WTC11 (cell line): ENCODE measurements at regions not wholly inside any gene's neighbourhood (a gene's known extent, or its start where the extent isn't known, plus 50 kb on each side); places are given as distances from the start of the nearest gene placed in this dataset.

Source experiments
- ATAC-seq: fragments of 200-7000 bp; cut with Tn5 transposase; 2 replicates; pipeline ENCODE4 v1.10.0; 2021; ENCODE audit warnings: mild to moderate bottlenecking, moderate library complexity
- CTCF ChIA-PET: fragments of 300-600 bp; sonication (Branson Sonifier 250); formaldehyde crosslinking; loops from one replicate; lab custom pipeline; 2021; ENCODE audit warnings: antibody characterized with exemption; lab: Charles Lee
- POLR2A ChIA-PET: fragments of 350-600 bp; sonication (Branson Sonifier 250); formaldehyde crosslinking; loops from one replicate; lab custom pipeline; 2021; ENCODE audit warnings: antibody characterized with exemption; lab: Charles Lee
- DNase-seq: peaks from one replicate; pipeline ENCODE4 v3.0.0; 2021; ENCODE audit warnings: low spot score
- H3K27ac Mint-ChIP-seq: 2 replicates; pipeline ENCODE4 v1.8.0; 2021; ENCODE audit warnings: mixed read lengths
- H3K27me3 Mint-ChIP-seq: 2 replicates; pipeline ENCODE4 v1.8.0; 2021; ENCODE audit warnings: low read depth, mild to moderate bottlenecking, moderate library complexity, mixed read lengths
- H3K36me3 Mint-ChIP-seq: 2 replicates; pipeline ENCODE4 v1.8.0; 2021; ENCODE audit warnings: mixed read lengths
- H3K4me1 Mint-ChIP-seq: 2 replicates; pipeline ENCODE4 v1.8.0; 2022; ENCODE audit warnings: mixed read lengths
- H3K4me3 Mint-ChIP-seq: 2 replicates; pipeline ENCODE4 v1.8.0; 2021; ENCODE audit warnings: mild to moderate bottlenecking, moderate library complexity, mixed read lengths
- H3K9me3 Mint-ChIP-seq: 2 replicates; pipeline ENCODE4 v1.8.0; 2021; ENCODE audit warnings: mixed read lengths
- E2F1 ChIP-seq: sonication (generic); formaldehyde crosslinking; IDR thresholded peaks from 2 replicates; pipeline ENCODE4 v1.8.0; 2022; ENCODE audit warnings: mild to moderate bottlenecking, missing genetic modification reagents
- GRHL2 ChIP-seq: fragments of 250-450 bp; sonication (Bioruptor Pico); IDR thresholded peaks from 2 replicates; pipeline ENCODE4 v1.8.0; 2022; ENCODE audit warnings: mild to moderate bottlenecking, moderate library complexity; ENCODE audit not compliant: insufficient replicate concordance, severe bottlenecking
- GTF2I ChIP-seq: fragments of 250-450 bp; sonication (Bioruptor Pico); conservative IDR thresholded peaks from 2 replicates; pipeline ENCODE4 v1.4.0; 2021; ENCODE audit warnings: mild to moderate bottlenecking
- IRF2 ChIP-seq: sonication (generic); formaldehyde crosslinking; IDR thresholded peaks from 2 replicates; pipeline ENCODE4 v1.8.0; 2022; ENCODE audit warnings: low read depth, missing genetic modification reagents, borderline replicate concordance
- KAT7 ChIP-seq: sonication (generic); formaldehyde crosslinking; IDR thresholded peaks from 2 replicates; pipeline ENCODE4 v1.8.1; 2023; ENCODE audit warnings: missing genetic modification reagents, mild to moderate bottlenecking, borderline replicate concordance
- RELA ChIP-seq: sonication (generic); formaldehyde crosslinking; IDR thresholded peaks from 2 replicates; pipeline ENCODE4 v1.8.1; 2022; ENCODE audit warnings: missing genetic modification reagents, mild to moderate bottlenecking, borderline replicate concordance
- RORB ChIP-seq: fragments of 250-450 bp; sonication (Bioruptor Pico); IDR thresholded peaks from 2 replicates; pipeline ENCODE4 v1.9.0; 2021; ENCODE audit warnings: mild to moderate bottlenecking
- ZNF416 ChIP-seq: fragments of 250-450 bp; sonication (Bioruptor Pico); IDR thresholded peaks from 2 replicates; pipeline ENCODE4 v1.9.0; 2021; ENCODE audit warnings: mild to moderate bottlenecking, inconsistent platforms
- TF ChIP-seq, protein P1 (sequence below): fragments of 200-600 bp; IDR thresholded peaks from 2 replicates; pipeline ENCODE4 v1.8.0; 2022; ENCODE audit warnings: antibody characterized with exemption
- TF ChIP-seq, protein P2 (sequence below): sonication (generic); formaldehyde crosslinking; IDR thresholded peaks from 2 replicates; pipeline ENCODE4 v1.8.1; 2022; ENCODE audit warnings: mild to moderate bottlenecking, missing genetic modification reagents, moderate library complexity, borderline replicate concordance
- TF ChIP-seq, protein P3 (sequence below): fragments of 250-450 bp; sonication (Bioruptor Pico); conservative IDR thresholded peaks from 2 replicates; pipeline ENCODE4 v1.9.0; 2021; ENCODE audit warnings: mild to moderate bottlenecking

DNA sequence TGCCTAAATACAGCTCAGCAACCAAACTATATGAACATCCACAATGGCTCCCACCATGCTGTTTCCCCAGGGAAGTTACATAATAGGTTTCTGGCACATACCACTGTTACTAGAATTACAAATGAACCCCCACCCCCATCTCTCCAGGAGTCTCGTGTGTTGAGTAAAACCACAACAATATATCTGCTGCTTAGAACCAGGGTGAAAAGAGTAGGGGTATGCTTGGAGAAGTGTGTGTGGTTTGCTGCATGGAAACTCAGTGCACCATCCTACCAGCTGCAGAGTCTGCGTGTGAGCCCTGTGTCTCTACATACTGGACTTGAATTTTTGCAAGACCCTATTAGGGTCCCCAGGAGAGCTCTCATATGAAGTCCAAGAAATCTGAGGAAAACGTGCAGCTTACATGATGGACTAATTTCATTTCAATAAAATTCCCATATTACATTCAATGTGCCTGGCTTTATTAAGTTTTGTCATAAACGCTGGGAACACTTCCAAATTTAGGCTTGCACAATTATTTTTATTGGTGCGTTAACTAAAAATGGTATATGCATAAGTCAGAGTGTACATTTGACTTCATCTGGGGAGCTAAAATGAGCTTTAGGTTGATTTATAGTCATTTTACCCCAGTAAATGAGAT, 104.5 kb upstream of the NFIB start:
- H3K9me3 Mint-ChIP-seq, result peaks cover 13% of the 10 kb centered on the region
- DNase-seq (no peak), ATAC-seq (peak; percentile 44)
- H3K36me3 Mint-ChIP-seq, result no peaks in the 10 kb centered on the region
- H3K4me3 Mint-ChIP-seq, result no peak overlapping the region
- POLR2A ChIA-PET, result no interaction called here
- H3K4me1 Mint-ChIP-seq, result peaks cover 49% of the 10 kb centered on the region
- H3K27ac Mint-ChIP-seq, result no peak overlapping the region
- H3K27me3 Mint-ChIP-seq, result no peaks in the 10 kb centered on the region
- no peak for TF ChIP-seq IRF2 (CRISPR knock-in tag)
- no peak for TF ChIP-seq KAT7 (CRISPR knock-in tag)
- TF ChIP-seq, protein P1, sequence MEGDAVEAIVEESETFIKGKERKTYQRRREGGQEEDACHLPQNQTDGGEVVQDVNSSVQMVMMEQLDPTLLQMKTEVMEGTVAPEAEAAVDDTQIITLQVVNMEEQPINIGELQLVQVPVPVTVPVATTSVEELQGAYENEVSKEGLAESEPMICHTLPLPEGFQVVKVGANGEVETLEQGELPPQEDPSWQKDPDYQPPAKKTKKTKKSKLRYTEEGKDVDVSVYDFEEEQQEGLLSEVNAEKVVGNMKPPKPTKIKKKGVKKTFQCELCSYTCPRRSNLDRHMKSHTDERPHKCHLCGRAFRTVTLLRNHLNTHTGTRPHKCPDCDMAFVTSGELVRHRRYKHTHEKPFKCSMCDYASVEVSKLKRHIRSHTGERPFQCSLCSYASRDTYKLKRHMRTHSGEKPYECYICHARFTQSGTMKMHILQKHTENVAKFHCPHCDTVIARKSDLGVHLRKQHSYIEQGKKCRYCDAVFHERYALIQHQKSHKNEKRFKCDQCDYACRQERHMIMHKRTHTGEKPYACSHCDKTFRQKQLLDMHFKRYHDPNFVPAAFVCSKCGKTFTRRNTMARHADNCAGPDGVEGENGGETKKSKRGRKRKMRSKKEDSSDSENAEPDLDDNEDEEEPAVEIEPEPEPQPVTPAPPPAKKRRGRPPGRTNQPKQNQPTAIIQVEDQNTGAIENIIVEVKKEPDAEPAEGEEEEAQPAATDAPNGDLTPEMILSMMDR, result no peak
- CTCF ChIA-PET, result interaction anchor here (0.9 to 1.9 kb wide), 4 partner anchors 8 to 65 kb away, joined by 5 to 8 read pairs (median 6); no protein-coding TSS in a partner anchor

- peaks cover 13% of the 10 kb centered on the region for H3K9me3 Mint-ChIP-seq
- POLR2A ChIA-PET, result no interaction called here
- no peaks in the 10 kb centered on the region for H3K36me3 Mint-ChIP-seq
- CTCF ChIA-PET, result interaction anchor here (0.9 to 1.9 kb wide), 2 partner anchors 10 to 64 kb away, joined by 5 to 8 read pairs; no protein-coding TSS in a partner anchor
- TF ChIP-seq, protein P2, sequence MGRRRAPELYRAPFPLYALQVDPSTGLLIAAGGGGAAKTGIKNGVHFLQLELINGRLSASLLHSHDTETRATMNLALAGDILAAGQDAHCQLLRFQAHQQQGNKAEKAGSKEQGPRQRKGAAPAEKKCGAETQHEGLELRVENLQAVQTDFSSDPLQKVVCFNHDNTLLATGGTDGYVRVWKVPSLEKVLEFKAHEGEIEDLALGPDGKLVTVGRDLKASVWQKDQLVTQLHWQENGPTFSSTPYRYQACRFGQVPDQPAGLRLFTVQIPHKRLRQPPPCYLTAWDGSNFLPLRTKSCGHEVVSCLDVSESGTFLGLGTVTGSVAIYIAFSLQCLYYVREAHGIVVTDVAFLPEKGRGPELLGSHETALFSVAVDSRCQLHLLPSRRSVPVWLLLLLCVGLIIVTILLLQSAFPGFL, result no peak
- TF ChIP-seq ZNF416 (CRISPR knock-in tag) (no peak), GRHL2 (CRISPR knock-in tag) (no peak), RELA (CRISPR knock-in tag) (no peak), E2F1 (CRISPR knock-in tag) (no peak)
- TF ChIP-seq, protein P3, sequence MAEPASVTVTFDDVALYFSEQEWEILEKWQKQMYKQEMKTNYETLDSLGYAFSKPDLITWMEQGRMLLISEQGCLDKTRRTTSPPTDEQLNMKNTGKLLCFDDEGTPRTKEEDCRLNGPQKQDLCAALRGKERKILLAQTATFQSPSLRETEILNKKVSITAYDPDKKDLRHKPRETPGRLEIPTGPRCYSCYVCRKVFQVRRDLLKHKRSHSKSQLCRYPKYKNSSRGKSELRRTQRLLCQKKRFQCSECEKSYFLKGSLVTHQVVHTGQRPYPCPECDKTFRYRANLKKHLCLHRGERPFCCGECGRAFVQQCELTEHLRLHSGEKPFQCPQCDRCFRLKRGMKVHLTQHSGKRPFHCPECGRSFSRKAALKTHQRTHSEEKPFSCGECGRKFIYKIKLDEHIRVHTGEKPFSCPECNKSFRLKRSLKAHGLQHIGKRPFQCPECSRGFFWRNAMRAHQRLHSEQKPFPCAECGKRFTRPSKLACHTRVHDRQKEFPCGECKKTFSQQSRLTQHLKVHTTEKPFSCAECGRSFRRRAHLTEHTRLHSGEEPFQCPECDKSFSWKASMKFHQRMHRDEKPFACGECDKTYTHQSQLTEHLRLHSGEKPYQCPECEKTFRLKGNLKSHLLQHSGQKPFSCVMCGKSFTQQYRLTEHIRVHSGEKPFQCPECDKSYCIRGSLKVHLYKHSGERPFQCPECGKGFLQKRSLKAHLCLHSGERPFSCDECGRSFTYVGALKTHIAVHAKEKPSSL (CRISPR knock-in tag), result no peak
- TF ChIP-seq, all 79 proteins: peak for 0
- ATAC-seq (no peak), DNase-seq (no peak)
- H3K4me3 Mint-ChIP-seq, result no peak overlapping the region
- no peaks in the 10 kb centered on the region for H3K27me3 Mint-ChIP-seq
- peaks cover 50% of the 10 kb centered on the region for H3K4me1 Mint-ChIP-seq
- no peak overlapping the region for H3K27ac Mint-ChIP-seq
These were observed 103.3 kb upstream of the NFIB start for GRCh38 chr9:14417237-14417636.

- POLR2A ChIA-PET, result no interaction called here
- CTCF ChIA-PET, result no interaction called here
These were observed 102.0 kb upstream of the NFIB start for GRCh38 chr9:14415947-14416346.

More at GRCh38 chr9:14415947-14416346, 102.0 kb upstream of the NFIB start:
- no peak overlapping the region for H3K27ac Mint-ChIP-seq
- H3K4me1 Mint-ChIP-seq, result peaks cover 38% of the 10 kb centered on the region
- H3K27me3 Mint-ChIP-seq, result 0 out of 2 replicates have a peak, but pooled peaks cover 3% of the 10 kb centered on the region
- H3K9me3 Mint-ChIP-seq, result peaks cover 13% of the 10 kb centered on the region
- H3K36me3 Mint-ChIP-seq, result no peaks in the 10 kb centered on the region
- no peak overlapping the region for H3K4me3 Mint-ChIP-seq
- no peak for DNase-seq
- ATAC-seq, result no peak
- no peak for TF ChIP-seq E2F1 (CRISPR knock-in tag)
- TF ChIP-seq RORB (CRISPR knock-in tag), result no peak
- TF ChIP-seq GTF2I (CRISPR knock-in tag), result no peak
- TF ChIP-seq, all 79 proteins: peak for 0
